ENCODE measurements at regions not wholly inside any gene's neighbourhood (a gene's known extent, or its start where the extent isn't known, plus 50 kb on each side); places are given as distances from the start of the nearest gene placed in this dataset.

DNA sequence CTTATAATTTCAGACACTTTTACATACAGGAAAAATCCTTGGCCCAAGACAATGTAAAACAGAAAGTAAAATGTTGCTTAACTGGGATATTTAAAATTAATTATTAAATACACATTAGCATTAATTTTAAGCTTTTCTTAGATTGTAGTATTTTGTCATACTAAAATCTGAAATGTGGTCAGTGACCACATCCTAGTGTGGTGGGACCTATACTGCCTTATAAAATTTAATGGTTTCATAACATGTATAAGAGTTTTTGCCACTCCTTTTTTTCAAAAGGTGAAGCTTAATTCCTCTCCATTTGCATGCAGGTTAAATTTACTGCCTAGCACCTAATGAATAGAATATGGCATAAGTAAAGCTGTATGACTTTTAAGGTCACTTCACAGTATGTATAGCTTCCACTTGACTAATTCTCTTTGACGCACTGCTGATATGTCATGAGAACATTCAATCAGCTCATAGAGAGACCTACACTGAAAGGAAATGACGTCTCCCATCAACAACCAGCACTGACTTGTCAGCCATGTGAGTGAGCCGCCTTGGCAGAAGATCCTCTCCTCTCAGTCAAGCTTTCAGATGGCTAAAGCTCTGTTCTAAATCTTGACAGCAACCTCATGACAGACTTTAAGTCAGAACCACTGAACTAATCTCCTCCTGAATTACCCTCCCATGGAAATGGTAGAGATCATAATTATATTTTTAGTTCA lies 847.8 kb downstream of the SI start:
- no peak for DNase-seq

DNA sequence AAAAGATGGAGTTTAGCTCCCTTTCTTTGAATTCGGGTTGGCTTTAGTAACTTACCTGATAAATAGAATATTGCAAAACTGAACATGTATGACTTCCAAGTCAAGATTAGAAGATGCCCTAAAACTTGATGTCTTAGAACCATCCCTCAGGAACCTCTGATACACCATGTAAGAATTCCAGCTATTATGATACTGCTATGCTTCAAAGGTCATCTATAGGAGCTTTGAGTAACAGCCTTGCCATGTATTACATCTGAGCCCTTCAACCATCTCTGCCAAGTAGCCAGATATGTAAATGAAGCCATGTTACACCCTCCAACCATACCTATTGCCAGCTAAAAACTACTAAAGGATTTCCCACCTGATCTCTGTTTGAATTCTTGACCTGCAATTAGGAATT lies 854.2 kb downstream of the SI start:
- DNase-seq, result no peak

DNA sequence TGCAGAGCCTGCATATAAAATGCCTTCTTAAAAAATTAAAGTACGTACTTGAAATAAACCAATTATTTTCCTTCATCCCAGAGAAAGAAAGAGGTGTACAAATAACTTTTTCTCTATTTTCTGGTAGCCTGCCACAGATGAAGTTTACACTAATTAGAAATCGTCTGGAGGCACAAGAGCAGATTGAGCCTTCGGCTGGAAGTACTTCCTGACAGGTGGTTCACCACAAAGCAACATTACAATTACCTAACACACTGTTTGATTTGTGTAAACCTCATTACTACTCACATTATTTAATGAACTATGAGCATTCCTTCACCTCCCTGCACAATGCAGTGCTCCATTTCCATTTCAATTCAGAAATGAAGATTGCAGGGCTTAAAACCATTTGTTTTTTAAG lies 856.1 kb downstream of the SI start:
- no peak for DNase-seq

DNA sequence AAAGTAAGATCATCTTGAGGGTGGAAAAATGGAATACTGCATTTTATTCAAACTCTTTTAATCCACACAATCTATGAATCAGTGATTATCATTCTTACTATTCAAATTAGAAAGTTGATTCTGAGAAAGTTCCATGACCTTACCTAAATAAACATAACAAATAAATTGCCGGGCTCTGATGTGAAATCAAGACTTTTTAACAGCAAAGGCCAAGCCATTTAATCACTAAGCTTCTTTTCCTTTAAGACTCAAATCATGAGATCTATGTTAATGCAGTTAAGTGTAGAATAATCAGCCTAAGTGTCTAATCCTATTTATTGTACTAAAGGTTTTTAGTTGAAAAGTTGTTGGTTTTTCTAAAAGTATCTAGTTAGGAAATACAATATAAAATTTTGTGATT lies 857.0 kb downstream of the SI start:
- no peak for DNase-seq

DNA sequence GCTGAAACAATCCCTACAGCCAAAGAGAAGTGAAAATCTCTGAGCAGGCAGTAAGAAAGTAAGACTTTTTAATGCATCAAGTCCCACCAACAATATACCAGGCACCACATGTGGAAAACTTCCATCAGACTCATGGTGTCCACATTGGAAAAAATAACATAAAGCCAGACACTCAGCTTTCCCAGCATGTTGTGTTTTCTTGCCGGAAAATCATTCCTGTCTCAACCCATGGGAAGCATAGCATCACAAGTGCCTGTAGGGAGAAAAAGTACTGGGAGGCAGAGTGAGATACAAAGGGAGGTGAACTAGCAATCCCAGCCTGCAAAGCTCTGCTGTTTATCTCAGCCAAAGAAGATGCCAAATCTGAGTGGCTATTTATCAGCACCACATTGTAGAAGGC lies 868.9 kb downstream of the SI start:
- DNase-seq, result no peak

DNA sequence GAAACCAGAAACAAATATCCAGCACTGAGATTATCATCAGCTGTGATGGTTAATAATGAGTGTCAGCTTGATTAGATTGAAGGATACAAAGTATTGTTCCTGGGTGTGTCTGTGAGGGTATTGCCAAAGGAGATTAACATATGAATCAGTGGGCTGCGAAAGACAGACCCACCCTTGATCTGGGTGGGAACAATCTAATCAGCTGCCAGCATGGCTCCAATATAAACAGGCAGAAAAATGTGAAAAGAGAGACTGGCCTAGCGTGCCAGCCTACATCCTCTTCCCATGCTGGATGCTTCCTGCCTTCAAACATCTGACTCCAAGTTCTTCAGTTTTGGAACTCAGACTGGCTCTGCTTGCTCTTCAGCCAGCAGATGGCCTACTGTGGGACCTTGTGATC lies 869.5 kb downstream of the SI start:
- DNase-seq, result no peak

DNA sequence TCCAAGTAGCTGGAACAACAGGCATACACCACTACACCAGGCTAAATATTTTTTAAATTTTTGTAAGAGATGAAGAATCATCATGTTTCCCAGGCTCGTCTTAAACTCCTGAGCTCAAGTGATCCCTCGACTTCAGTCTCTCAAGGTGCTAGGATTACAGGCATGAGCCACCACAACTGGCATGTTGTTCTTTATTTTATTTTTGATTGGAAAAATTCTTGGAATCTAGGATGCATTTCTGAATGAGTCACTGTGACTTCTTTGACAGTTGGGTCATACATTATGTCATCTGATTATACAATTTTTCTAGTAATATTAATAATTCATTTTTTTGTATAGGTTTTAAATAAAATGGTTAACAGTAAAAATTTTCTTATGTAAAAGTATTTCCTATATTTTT lies 870.2 kb downstream of the SI start:
- DNase-seq, result no peak

DNA sequence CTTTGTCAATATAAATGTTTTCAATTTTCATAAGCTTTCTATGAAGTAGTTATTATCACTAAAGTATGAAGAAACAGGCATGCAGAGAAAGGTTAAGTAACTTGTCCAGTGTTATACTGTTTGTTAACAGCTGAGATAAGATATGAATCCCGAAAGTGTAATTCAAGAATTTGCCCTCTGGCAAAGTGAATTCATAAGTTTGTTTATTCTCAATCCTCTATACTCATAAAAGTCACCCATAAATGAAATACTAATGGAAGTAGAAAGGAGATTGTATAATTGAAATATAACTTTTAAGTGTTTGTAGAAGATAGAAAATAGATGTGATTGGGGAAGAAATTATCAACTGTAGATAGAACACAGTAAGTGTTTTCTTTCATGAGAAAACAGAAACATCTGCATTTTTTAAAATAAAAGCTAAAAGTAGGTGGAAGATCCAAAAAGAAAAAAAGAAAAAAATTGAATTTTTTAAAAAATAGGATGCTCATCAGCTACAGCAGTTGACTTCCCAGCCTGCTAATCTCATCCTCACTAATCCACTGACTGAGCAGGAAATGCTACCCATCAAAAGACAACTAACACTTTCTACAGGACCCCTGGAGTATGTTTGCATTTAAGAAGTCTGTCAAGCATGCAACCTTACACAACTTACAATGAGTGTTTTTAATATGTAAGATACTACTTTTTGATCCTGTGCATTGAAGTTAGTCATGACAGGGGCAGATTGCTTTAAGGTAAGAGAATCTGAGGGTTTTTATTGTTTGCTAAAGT lies 878.1 kb downstream of the SI start:
- no peak for DNase-seq

DNA sequence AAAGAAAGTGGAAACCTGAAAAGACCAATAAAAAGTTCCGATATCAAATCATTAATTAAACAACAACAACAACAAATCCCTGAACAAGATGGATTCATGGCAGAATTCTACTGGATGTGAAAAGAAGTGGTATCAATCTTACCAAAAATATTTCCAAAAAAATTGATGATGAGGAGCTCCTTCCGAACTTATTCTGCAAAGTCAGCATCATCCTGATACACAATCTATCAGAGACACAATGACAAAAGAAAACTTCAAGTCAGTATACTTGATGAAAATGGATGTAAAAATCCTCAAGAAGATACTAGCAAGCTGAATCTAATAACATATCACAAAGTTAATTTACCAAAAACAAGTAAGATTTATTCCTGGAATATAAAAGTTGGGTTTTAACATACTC lies 881.8 kb downstream of the SI start:
- DNase-seq, result no peak

DNA sequence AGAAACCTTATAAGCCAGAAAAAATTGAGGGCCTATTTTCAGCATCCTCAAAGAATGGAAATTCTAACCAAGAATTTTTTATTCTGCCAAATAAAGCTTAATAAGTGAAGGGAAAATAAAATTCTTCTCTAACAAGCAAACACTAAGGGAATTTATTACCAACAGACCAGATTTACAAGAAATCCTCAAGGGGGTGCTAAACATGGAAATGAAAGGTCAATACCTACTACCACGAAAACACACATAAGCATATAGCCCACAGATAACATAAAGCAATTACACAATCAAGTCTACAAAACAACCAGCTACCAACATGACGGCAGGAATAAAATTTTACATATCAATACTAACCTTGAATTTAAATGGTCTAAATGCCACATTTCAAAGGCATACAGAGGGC lies 883.5 kb downstream of the SI start:
- DNase-seq, result no peak

DNA sequence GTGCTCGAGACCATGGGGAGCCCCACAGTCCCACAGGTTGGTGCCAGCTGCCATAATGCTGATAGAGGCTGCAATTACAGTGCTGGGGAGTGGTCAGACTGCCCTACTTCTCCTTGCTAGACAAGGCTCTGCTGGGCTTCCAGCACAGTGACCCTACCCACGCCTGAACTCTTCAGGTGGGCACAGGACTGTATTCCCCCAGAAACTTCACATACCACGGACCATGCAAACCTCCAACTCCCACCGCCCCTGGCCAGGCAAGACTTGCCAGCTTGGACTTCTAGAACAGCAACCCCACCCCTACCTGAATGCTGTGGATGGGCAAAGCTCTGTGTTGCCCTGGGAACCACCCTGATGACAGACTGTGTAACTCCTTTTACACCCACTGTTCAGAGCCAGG lies 885.3 kb downstream of the SI start:
- no peak for DNase-seq

DNA sequence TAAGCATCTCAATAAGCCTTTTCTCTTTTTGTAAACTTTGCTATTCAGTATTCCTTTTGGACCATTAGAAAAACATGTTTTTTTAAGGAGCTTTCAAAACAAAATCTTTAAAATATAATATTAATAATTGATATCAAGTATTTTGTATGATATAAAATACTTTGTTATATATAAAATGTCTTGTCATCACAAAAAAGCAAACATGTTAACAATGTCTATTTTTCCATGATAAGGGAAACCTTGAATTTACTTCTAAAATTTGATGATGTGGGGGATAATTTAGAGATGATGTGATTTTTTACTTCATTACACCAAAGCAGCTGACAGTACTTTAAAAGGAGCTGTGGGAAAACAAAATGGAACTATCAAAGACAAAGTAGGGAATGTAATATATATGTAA lies 887.7 kb downstream of the SI start:
- no peak for DNase-seq

DNA sequence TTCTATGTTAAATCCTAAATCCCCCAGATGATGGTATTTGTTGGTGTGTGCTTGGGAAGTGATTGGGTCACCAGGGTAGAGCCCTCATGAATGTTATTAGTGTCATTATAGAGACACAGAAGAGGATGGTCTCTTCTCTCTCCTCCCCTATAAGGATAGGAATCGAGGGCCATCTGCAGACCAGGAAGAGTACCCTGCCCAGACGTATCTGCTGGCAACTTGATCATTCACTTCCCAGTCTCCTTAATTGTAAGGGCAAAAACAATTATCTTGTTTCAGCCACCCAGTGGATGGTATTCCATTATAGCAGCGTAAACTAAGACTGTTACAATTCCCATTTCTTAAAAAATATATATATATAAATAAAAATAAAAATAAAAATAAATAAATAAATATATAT lies 892.2 kb downstream of the SI start:
- DNase-seq, result no peak

DNA sequence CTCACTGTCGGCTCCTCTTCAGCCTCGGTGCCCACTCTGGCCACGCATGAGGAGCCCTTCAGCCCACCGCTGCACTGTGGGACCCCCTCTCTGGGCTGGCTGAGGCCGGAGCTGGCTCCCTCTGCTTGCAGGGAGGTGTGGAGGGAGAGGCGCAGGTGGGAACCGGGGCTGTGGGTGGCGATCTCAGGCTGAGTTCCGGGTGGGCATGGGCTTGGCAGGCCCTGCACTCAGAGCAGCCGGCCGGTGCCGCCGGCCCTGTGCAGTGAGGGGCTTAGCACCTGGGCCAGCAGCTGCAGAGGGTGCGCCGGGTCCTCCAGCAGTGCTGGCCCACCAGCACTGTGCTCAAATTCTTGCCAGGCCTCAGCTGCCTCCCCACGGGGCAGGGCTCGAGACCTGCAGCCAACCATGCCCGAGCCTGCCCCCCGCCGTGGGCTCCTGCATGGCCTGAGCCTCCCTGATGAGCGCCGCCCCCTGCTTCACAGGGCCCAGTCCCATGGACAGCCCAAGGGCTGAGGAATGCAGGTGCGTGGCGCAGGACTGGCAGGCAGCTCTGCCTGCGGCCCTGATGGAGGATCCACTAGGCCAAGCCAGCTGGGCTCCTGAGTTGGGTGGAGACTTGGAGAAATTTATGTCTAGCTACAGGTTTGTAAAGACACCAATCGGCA lies 899.1 kb downstream of the SI start:
- no peak for DNase-seq

DNA sequence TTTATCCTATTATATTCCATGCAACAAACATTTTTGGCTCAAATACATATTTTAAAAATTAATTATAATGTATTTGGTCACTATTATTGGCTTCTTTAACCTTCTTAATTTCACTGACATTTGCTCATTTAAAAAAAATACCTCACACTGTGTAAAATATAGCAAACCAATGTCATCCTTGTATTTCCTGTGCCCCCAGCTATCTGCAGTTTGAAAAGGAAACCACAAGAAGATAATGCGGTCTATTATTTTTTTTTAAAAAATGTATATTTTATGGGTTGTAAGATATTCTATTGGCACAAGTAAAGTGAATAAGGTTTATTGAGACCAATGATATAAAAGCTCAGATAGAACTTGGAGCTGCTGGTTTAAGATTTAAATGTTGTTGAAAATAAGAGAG lies 904.2 kb downstream of the SI start:
- DNase-seq, result no peak

DNA sequence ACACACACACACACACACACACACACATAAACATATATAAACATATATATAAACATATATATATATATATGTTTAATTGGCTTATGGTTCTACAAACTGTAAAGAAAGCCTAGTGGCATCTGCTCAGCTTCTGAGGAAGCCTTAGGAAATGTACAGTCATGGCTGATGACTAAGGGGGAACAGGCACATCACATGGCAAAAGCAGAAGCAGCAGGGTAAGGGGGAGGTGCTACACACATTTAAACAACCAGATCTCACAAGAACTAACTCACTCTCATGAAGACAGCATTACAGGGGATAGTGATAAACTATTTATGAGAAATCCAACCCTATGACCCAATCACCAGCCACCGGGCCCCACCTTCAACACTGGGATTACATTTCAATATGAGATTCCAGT lies 922.9 kb downstream of the SI start:
- DNase-seq, result no peak

DNA sequence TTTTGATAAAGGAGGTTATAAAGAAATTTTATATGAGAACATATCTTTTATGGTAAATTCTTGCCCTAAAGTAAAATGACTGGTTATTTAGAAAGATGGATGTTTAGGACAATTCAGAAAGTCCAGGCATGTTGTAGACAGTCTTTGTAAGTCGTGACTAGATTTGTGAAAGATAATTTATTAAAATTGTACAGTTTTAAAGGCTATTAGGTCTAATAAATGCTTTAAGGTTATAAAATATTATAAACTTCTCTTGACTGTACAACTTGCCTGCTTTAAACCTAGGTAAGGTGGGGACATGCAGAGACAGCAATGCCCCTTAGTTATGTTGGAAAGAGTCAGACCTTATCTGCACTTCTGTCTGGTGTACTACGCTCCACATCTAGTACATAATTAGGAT lies 933.5 kb downstream of the SI start:
- no peak for DNase-seq

DNA sequence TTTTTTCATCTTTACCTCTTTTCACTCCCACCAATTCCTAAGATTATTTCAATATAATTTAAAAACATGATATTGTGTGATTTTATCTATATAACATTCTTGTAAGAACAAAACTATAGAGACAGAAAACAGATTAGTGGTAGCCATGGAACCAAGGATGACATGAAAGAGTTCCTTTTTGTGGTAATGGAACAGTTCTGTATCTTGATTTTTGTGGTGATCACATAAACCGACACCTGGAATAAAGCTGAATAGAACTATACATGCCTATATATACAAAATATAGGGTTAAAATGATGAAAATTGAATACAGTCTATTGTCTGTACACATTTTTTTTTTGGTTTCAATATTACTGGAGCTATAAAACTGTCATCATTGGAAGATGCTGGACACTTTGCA lies 945.4 kb downstream of the SI start:
- no peak for DNase-seq

DNA sequence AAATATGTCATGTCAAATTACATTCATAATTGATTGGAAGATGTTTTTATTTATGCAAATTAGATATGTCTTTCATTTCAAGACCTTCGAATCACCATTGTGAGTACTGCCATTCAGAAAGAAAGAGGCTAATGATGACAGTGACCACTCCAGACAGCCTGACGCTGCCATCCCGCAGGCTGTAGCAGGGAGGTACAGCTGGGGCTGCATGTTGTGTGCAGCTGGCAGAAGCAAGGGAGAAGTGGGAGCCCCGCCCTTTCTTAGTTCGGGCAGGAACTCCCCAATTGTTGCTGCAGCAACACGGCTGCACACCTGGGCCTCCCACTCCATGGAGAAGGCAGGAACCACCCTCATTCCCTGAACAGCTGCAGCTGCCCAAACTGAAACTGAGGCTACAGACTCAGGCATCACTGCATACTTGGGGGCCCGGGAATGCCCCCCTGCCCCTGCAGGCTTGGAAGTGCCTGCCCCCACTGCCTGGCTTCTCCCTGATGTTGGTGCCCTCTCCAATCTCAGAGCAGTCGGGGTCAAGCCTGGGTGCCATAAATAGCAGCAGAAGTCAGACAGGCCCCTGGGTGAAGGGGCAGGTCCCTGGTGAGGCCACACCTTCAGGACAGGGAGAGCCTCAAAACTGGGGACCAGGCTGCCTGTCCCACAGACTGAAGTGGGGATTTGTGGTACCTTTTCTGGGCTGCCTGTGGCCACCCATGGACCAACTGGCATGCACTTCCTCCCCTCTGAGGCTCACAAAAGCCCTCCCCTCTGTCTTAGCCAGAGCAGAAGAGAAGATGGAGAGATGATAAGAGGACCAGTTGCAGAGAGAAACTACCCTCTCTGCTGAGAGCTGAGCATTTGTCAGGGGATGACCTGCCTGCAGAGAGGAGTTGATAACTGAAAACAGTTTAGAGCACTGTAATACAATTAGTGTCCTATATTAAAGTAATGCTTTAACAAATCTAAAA lies 964.6 kb downstream of the SI start:
- no peak for DNase-seq

DNA sequence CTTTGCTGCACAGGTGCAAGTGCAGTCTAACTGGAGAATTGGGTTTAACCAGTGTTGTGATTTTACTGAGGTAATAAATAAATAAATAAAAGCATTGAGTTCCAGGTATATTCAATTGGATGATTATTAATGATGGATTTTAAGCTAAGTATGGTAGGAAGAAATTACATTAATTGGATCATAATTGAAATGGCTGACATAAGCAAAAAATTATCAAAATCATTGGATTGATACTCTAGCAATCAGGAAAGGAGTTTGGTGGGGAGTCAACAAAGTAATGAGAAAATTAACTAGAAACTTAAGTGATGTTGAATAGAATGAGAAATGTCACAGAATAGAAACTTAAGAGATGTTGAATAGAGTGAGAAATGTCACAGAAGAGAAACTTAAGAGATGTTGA lies 981.9 kb downstream of the SI start:
- DNase-seq, result no peak

DNA sequence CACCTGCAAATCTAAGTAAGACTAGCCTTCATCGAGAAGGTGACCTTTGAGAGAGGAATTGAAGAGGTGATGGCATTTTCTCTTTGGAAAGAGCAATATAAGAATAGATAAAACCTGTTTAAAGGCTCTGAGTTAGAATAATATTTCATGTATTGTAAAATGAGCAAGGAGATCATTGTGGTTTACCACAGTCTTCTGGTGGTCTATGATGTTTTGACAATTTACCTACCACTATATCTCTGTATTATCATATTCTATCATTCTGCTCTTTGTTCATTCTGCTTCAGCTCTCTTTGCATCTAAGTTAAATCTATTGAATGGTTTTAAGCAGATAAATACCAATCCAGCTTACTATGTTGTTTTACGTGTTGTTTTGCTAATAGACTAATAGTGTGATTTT lies 982.3 kb downstream of the SI start:
- DNase-seq, result no peak

DNA sequence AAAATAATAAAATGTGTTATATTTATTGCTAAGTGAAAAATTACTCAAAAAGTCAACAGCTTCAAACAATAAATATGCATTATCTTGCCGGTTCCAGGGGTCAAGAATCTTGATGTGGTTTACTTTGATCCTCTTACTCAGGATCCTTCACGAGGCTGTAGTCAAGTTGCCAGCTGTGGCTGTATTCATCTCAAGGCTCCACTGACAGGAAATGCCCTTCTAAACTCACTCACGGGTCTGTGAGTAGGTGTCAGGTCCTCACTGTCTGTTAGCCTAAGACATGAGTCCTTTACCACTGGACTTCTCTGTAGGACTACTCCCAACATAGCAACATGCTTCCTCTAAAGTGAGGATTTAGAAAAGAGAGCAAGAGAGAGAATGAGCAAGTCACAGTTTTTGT lies 983.0 kb downstream of the SI start:
- no peak for DNase-seq

DNA sequence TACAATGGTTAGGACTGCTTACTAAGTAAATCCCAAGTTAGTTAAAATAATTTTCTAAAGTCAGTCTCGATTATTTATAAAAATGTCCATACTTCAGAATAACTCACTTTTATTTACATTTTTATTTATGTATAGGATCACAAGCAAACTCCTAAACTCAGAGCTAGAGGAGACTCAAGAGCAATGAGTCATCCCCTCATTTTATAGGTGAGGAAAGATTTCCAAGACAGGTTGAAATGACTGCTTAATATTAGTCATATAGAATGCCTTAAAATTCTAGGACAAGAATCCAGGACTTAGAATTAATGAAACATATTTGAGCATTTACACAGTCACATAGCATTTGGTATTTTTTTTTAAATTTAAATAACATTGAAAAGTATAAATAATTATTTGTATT lies 983.8 kb downstream of the SI start:
- no peak for DNase-seq
